OCI-LY1 (cell line): ENCODE measurements at regions not wholly inside any gene's neighbourhood (a gene's known extent, or its start where the extent isn't known, plus 50 kb on each side); places are given as distances from the start of the nearest gene placed in this dataset.

Source experiments
- H2AFZ ChIP-seq: fragments of 200-600 bp; sonication (generic), shearing (Covaris generic); 2 replicates; pipeline ENCODE4 v1.6.0; 2014; ENCODE audit warnings: antibody characterized with exemption, mild to moderate bottlenecking, low read length
- H3F3A ChIP-seq: fragments of 200-600 bp; sonication (generic), shearing (Covaris generic); 2 replicates; pipeline ENCODE4 v1.6.0; 2014; ENCODE audit warnings: mild to moderate bottlenecking, antibody characterized with exemption, low read length, moderate library complexity; ENCODE audit not compliant: insufficient read depth
- H3K27ac ChIP-seq: fragments of 200-600 bp; sonication (generic); 2 replicates; pipeline ENCODE4 v1.5.1; 2014; ENCODE audit warnings: low read length, mixed run types, mild to moderate bottlenecking, low read depth; ENCODE audit not compliant: poor library complexity, severe bottlenecking
- H3K27me3 ChIP-seq: fragments of 200-600 bp; sonication (generic); 2 replicates; pipeline ENCODE4 v1.6.0; 2014; ENCODE audit warnings: antibody characterized with exemption, mild to moderate bottlenecking, low read length, moderate library complexity; ENCODE audit not compliant: insufficient read depth
- H3K36me3 ChIP-seq: fragments of 200-600 bp; sonication (generic); 2 replicates; pipeline ENCODE4 v1.6.1; 2014; ENCODE audit warnings: mild to moderate bottlenecking, antibody characterized with exemption, low read length, moderate library complexity, mixed read lengths; ENCODE audit not compliant: insufficient read depth
- H3K4me1 ChIP-seq: fragments of 200-600 bp; sonication (generic); 2 replicates; pipeline ENCODE4 v1.5.1; 2014; ENCODE audit warnings: mild to moderate bottlenecking, low read length, moderate library complexity; ENCODE audit not compliant: insufficient read depth, severe bottlenecking
- H3K4me2 ChIP-seq: fragments of 200-600 bp; sonication (generic), shearing (Covaris generic); 2 replicates; pipeline ENCODE4 v1.6.1; 2014; ENCODE audit warnings: low read length
- H3K4me3 ChIP-seq: fragments of 200-600 bp; sonication (generic); 2 replicates; pipeline ENCODE4 v1.5.1; 2014; ENCODE audit warnings: low read length, low read depth, mild to moderate bottlenecking, mixed read lengths; ENCODE audit not compliant: poor library complexity, severe bottlenecking
- H3K79me2 ChIP-seq: fragments of 200-600 bp; shearing (Covaris generic); 2 replicates; pipeline ENCODE4 v1.6.1; 2016; ENCODE audit warnings: mixed run types, low read length, mixed read lengths; ENCODE audit not compliant: insufficient read depth
- H3K9ac ChIP-seq: fragments of 200-600 bp; sonication (generic), shearing (Covaris generic); 2 replicates; pipeline ENCODE4 v1.6.1; 2014; ENCODE audit warnings: mild to moderate bottlenecking, low read length, mixed read lengths
- H3K9me2 ChIP-seq: fragments of 200-600 bp; sonication (generic), shearing (Covaris generic); 2 replicates; pipeline ENCODE4 v1.6.1; 2014; ENCODE audit warnings: low read depth, mild to moderate bottlenecking, low read length, mixed read lengths
- H3K9me3 ChIP-seq: fragments of 200-600 bp; shearing (Covaris generic); 2 replicates; pipeline ENCODE4 v1.6.1; 2014; ENCODE audit warnings: low read length, mixed read lengths
- H4K20me1 ChIP-seq: fragments of 200-600 bp; sonication (generic), shearing (Covaris generic); 2 replicates; pipeline ENCODE4 v1.6.0; 2016; ENCODE audit warnings: mild to moderate bottlenecking, low read length; ENCODE audit not compliant: insufficient read depth
- EZH2 ChIP-seq: fragments of 200-600 bp; sonication (generic), shearing (Covaris generic); IDR thresholded peaks from 2 replicates; pipeline ENCODE4 v1.8.0; 2017; ENCODE audit warnings: borderline replicate concordance, mixed run types, mild to moderate bottlenecking, antibody characterized with exemption, low read length, moderate library complexity, mixed read lengths
- TF ChIP-seq, protein P1 (sequence below): fragments of 200-600 bp; sonication (generic), shearing (Covaris generic); IDR thresholded peaks from 2 replicates; pipeline ENCODE4 v1.5.1; 2017; ENCODE audit warnings: mild to moderate bottlenecking, antibody characterized with exemption, low read length, moderate library complexity, mixed read lengths

DNA sequence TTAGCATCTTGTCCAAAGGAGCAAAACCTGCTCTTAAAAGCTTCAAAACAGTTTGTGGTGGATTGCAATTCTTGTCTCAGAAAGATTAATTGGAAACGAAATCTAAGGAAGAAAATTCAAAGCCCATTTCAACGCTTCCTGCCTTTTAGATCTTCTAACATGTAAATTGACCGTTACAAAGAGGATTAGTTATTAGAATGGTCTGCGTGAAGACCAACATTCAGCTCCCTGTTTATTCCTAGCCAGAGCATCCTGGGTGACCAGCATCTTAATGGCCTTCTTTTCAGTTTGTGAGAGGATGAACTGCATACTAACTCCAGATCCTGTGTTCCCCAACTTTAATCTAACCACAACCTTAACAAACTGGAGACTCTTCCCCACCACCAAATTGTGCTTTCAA is 109.9 kb upstream of the SLC1A3 start:
- no peak overlapping the region for H2AFZ ChIP-seq
- H3K36me3 ChIP-seq, result no peaks in the 10 kb centered on the region
- H3K27ac ChIP-seq, result no peak overlapping the region
- H3K9me2 ChIP-seq, result no peaks in the 10 kb centered on the region
- no peaks in the 10 kb centered on the region for H4K20me1 ChIP-seq
- H3K9ac ChIP-seq, result no peak overlapping the region
- no peaks in the 10 kb centered on the region for H3K4me1 ChIP-seq
- H3K79me2 ChIP-seq, result no peaks in the 10 kb centered on the region
- H3K9me3 ChIP-seq, result no peaks in the 10 kb centered on the region
- H3F3A ChIP-seq, result no peaks in the 10 kb centered on the region
- H3K4me2 ChIP-seq, result no peak overlapping the region
- TF ChIP-seq, protein P1, sequence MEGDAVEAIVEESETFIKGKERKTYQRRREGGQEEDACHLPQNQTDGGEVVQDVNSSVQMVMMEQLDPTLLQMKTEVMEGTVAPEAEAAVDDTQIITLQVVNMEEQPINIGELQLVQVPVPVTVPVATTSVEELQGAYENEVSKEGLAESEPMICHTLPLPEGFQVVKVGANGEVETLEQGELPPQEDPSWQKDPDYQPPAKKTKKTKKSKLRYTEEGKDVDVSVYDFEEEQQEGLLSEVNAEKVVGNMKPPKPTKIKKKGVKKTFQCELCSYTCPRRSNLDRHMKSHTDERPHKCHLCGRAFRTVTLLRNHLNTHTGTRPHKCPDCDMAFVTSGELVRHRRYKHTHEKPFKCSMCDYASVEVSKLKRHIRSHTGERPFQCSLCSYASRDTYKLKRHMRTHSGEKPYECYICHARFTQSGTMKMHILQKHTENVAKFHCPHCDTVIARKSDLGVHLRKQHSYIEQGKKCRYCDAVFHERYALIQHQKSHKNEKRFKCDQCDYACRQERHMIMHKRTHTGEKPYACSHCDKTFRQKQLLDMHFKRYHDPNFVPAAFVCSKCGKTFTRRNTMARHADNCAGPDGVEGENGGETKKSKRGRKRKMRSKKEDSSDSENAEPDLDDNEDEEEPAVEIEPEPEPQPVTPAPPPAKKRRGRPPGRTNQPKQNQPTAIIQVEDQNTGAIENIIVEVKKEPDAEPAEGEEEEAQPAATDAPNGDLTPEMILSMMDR, result no peak
- TF ChIP-seq EZH2, result no peak
- H3K4me3 ChIP-seq, result no peak overlapping the region
- no peaks in the 10 kb centered on the region for H3K27me3 ChIP-seq

DNA sequence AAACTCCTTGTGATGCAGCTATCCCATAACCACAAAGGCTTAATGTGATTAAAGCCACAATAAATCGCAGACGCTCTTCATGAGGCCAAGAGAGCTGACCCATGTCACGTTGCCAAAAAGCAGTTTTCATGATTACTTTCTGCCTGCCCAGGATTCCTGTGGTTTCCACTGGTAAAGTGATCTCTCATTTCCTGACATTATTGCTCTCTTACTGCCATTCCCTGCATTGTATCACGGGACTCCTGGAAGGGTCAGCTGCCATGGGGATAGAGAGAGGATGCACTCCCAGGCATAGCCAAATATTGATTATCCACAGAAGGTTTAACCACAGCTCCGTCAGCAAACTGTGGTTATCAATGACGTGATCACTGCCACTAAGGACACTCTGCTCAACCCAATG is 103.8 kb upstream of the SLC1A3 start:
- Histone ChIP-seq H3K4me2 (no peak overlapping the region), H3K27ac (no peak overlapping the region), H3F3A (no peaks in the 10 kb centered on the region), H3K9me2 (no peaks in the 10 kb centered on the region), H2AFZ (no peak overlapping the region), H3K27me3 (no peaks in the 10 kb centered on the region), H3K79me2 (no peaks in the 10 kb centered on the region), H3K36me3 (no peaks in the 10 kb centered on the region), H3K4me3 (no peak overlapping the region), H3K4me1 (no peaks in the 10 kb centered on the region), H3K9me3 (no peaks in the 10 kb centered on the region), H3K9ac (no peak overlapping the region), H4K20me1 (no peaks in the 10 kb centered on the region)
- no peak for TF ChIP-seq EZH2
- TF ChIP-seq, protein P1, result no peak

DNA sequence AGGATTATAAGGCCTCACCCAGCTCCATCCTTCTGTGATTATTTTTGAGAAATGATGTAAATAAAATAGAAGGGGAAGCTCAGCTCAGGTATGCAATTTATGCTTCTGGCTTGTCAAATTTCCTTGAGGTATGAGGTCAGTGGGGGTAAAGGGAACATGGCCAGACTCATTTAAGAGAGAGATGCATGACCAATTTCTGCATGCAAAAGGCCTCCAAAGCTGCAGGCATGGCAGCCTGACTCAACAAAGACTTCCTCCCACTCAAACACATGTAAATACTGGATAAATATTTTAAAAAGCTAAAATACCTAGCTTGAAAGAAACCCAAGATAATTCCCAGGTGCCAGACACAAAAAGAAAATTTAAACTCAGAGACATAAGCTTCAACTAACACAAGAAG is 101.4 kb upstream of the SLC1A3 start:
- no peaks in the 10 kb centered on the region for H3K9me3 ChIP-seq
- H3F3A ChIP-seq, result no peaks in the 10 kb centered on the region
- H3K27me3 ChIP-seq, result no peaks in the 10 kb centered on the region
- H3K9ac ChIP-seq, result no peak overlapping the region
- no peaks in the 10 kb centered on the region for H4K20me1 ChIP-seq
- no peak overlapping the region for H3K27ac ChIP-seq
- H2AFZ ChIP-seq, result no peak overlapping the region
- H3K4me2 ChIP-seq, result no peak overlapping the region
- H3K4me3 ChIP-seq, result no peak overlapping the region
- H3K9me2 ChIP-seq, result no peaks in the 10 kb centered on the region
- TF ChIP-seq, protein P1, result no peak
- no peak for TF ChIP-seq EZH2
- no peaks in the 10 kb centered on the region for H3K36me3 ChIP-seq
- no peaks in the 10 kb centered on the region for H3K4me1 ChIP-seq
- H3K79me2 ChIP-seq, result no peaks in the 10 kb centered on the region
